Fibroblast of skin of scalp (primary cell): ENCODE measurements at regions not wholly inside any gene's neighbourhood (a gene's known extent, or its start where the extent isn't known, plus 50 kb on each side); places are given as distances from the start of the nearest gene placed in this dataset.
"Not testable (repeated sequence)": the region's sequence is repeated elsewhere in the genome, so short reads cannot be mapped to it uniquely, and the experiment has no call there.

ENCODE experiments used
- DNase-seq: peaks from one replicate; pipeline ENCODE4 v3.0.0-alpha.2; 2013

DNA sequence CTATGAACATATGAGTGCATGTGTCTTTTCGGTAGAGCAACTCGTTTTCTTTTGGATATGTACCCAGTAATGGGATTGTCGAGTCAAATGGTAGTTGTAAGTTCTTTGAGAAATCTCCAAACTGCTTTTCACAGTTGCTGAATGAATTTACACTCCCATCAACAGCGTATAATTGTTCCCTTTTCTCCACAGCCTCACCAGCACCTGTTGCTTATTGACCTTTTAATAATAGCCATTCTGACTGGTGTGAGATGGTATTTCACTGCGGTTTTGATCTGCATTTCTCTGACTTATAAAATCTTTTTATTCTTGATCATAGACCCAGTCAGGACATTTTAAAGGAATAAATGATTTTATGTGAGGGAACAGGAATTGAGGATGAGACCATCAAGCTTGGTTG is 165.0 kb upstream of the KCTD3 start:
- no peak for DNase-seq

DNA sequence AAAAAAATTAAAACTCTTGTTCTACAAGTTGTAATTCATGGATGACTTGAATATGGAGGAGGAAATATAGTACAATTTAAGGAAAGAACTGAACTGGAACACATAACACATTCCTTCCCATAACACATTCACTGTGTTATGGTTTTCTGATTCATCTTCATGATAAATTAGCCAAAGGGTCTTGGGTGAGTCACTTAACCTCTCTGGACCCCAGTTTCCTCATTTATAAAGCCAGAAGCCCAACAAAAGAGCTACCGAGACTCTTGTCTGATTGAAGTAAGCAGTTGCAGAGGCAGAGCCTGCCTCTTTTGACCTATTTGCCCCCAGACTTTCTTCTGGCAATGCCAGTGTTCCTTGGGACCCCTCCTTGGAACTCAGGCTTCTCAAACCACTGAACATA is 161.9 kb upstream of the KCTD3 start:
- no peak for DNase-seq

GRCh38 chr1:215406927-215407326 is 160.2 kb upstream of the KCTD3 start:
- DNase-seq: no peak

DNA sequence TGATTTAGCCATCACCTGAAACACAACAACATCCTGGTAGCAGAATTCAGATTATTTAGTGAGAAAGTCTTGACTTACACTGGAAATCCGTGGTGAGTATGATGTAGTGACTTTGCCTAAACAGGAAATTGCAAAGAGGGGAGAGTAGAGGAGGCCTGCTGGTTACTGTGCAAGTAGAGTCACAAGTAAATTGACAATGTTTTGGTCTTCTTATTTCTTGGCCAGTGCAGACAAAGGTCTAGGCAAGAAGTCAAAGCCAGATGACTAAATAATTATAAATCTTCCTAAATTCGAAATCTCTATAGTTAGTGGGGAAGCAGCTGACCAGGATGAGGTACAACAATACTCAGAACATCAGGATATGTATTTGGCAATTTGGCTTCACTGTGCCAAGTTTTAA is 159.5 kb upstream of the KCTD3 start:
- DNase-seq: no peak

DNA sequence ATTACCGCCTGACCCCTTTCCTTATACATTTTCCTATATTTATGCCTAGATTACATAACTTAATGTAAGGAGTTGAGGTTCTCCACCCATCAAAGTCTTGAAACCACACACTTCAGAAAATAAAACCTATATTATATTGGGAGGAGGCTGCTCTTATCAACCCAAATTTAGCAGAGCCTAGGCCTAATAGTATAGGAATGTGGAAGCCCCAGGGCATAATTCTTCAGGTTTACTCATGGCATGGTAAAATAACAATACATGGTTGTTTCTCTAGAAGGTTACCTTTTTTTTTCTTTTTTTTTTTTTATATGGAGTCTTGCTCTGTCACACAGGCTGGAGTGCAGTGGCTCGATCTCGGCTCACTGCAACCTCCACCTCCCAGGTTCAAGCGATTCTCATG is 157.6 kb upstream of the KCTD3 start:
- DNase-seq: not testable (repeated sequence)

DNA sequence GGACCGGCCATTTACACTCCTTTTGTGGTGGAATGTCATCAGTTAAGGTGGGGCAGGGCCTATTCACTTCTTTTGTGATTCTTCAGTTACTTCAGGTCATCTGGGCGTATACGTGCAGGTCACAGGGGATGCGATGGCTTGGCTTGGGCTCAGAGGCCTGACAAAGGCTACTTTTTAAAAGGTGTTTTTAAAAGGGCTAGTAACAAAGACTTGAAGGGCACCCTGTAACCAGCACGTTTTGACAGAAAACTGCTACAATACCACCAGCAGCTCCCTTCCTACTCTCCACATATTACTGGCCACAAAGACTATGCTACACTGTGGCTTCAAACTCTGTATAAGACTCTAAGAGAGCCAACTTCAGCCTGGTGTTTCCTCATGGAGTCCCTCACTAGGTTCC is 151.6 kb upstream of the KCTD3 start:
- not testable (repeated sequence) for DNase-seq

DNA sequence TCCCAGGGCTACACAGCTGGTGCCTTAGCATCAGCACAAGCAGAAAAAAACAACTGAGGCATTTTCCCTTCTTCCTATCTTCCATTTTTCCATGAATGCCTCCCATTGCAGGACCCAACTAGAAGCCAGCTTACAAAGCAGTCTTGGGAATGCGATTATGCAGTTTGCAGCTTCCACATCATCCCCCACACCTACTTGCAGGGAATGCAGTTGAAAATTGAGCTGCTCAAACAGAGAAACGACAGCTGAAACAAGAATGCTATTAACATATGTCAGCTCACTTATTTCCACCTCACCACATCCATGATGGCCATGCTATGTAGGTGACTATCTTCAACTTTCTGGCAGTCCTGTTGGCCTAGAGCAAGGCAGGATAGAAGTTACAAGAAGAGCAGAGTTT is 150.6 kb upstream of the KCTD3 start:
- no peak for DNase-seq

DNA sequence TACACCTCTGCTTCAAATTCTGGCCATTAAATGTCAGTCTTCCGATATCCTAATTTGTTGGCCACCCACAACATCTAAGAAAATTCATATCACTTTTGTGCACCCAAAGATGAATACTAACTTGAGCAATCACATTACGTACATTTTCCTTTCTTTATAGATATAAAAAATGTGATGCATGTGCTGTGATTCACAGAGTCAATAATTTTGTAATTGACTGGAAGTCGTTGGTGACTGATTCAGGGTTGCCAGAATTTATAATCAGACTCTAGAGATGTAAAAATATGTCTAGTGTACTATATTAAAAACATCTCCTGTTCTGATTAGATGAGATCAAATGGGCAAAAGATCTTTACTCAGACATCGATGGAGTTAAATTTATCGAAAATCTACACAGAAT is 150.0 kb upstream of the KCTD3 start:
- peak; percentile 54 for DNase-seq

DNA sequence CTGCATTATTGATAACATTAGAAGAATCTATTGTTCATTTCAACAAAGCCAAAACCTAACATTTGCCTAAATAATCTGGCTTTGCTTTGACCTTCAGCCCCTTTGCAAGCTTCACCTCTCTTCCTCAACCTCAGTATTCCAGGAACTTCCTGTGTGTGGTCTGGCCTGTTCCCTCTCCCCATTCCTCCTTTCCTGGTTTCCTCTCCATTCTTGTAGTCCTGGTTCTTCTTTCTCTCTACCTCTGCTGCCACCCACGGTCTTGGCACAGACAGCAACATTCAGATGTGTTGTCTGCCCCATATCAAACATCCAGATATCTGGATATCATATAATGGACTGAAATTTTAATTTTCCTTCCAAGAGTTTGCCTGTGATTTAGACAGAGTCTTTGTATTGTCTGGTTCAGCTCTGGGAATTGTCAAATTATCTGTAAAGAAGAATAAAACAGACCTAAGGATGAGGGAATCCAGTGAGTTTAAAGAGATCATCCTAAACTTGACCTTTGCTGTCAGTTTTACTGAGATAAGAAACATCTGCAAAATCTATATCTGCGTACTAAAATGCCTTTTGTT is 148.1 kb upstream of the KCTD3 start:
- no peak for DNase-seq

DNA sequence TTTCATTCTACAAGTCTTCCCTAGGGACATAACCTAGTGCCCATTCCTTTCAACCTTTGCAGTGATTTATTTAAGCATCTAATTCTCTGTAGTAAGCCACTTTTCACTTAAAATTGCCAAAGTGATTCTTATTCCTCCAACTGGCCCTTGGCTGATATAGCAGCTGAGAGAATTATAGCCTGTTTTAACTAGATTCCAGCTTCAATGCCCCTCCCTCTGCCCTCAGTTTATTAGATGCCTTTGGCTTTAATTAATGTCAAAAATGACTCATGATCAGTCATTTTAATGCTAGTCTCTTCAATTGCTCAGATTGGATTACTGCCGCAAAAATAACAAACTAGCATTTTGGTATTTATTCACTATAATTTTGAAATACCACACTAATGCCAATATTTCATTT is 145.4 kb upstream of the KCTD3 start:
- peak; percentile 14 for DNase-seq

DNA sequence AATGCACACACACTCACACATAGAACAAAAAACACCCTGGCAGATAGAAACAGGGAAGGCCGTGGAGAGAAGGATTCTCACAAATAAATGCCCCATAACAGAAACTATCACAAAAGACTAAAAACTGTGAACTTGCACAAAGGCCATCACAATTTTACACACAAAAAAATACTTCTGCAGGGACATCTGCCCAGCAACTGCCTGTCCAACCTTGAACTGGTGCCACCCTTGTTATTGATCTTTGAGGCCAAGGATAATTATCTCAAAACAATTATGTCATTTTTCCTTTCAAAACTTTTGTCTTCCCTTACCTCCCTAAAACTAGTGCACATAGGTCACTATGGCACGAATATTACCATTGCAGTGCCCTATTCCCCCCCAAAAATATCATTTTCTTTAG is 143.8 kb upstream of the KCTD3 start:
- DNase-seq: no peak

GRCh38 chr1:215425138-215425537 is 142.0 kb upstream of the KCTD3 start:
- DNase-seq: no peak

DNA sequence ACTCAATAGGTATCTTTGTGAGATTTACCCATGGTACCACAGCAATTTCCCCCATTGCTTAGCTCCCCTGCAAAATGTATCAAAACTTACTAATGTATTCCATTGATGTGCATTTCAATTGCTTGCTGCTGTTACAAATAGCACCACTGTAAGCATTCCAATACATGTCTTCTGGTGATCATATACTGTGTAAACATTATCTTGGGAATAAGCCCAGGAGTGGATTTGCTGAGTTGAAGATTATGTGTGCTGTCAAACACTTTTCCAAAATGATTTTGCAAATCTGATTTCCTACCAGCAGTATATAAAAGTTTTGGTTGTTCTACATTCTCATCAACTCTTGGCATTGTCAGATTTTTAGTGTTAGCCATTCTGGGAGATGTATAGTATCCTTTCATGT is 141.0 kb upstream of the KCTD3 start:
- no peak for DNase-seq

GRCh38 chr1:215432483-215433227 is 134.4 kb upstream of the KCTD3 start:
- not testable (repeated sequence) for DNase-seq

- DNase-seq: no peak
These were observed 133.9 kb upstream of the KCTD3 start for GRCh38 chr1:215433237-215433636.

DNA sequence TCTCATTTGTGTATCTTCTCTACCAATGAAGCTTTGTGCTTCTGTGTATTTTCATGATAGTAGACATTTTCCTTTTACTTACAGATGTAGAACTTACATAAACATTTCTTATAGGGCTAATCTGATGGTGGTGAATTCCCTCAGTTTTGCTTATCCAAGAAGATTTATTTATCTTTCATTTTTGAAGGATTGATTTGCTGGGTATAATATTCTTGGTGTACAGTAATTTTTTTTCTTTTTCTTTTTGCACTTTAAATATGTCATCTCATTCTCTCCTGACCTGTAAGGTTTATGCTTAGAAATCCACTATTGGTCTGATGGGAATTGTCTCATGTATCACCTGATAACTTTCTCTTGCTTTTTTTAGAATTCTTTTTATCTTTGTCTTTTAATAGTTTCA is 127.6 kb upstream of the KCTD3 start:
- no peak for DNase-seq

GRCh38 chr1:215444715-215445414 is 122.2 kb upstream of the KCTD3 start:
- DNase-seq: no peak

GRCh38 chr1:215448014-215448413 is 119.1 kb upstream of the KCTD3 start:
- peak; percentile 15 for DNase-seq

- DNase-seq: peak; percentile 54
These were observed 118.0 kb upstream of the KCTD3 start for GRCh38 chr1:215449147-215449546.

DNA sequence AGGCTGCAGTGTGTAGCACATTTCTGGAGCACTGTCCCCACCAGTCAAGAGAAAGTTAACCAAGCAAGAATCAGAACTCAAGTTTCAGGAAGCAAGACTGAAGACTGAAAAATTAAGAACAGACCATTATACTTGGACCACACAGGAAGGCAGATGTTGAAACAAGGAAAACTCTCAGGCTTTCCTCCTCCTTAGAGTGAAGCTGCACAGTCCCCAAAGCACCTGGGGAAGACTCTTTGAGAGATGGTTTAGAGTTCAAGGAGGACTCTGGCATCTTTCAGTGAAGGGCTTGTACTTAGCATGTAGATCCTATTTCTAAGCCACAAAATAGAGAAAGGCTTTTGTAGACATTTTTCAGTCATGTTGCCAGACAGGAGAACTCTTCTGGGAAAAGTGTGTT is 113.7 kb upstream of the KCTD3 start:
- no peak for DNase-seq

DNA sequence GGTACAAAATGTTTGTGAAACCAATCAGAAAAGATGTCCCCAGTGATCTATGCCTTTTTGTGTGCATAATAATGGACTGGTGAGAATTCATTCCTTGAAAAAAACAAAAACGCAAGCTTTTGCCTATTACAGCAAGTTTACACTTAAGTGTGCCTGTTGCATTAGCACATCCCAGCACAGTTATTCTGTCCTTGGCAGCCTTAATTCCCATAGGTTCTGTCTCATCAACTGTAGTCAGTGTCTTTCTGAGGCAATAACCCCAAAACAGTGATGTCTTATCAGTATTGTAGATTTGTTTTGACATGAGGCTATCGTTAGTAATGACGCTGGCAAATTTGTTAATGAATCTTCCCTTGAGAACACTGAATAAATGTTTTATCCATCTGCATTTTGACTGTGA is 109.9 kb upstream of the KCTD3 start:
- no peak for DNase-seq

DNA sequence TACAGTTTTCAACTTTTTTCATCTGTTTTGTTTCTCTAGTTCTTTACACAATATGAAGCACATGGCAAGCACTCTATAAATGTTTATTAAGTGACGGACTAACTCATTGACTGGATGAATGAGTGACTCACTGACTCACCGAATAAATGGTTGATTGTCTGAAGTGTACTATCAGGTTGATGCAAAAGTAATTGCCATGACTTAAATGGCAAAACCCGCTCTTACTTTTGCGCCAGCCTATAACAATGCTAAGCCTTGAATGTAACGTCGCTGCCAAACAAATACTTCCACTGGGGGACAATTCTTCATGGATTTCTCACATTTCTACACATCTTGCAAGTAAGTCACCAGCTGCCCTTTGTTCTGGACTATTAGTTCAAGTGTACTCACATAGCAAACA is 109.0 kb upstream of the KCTD3 start:
- no peak for DNase-seq

DNA sequence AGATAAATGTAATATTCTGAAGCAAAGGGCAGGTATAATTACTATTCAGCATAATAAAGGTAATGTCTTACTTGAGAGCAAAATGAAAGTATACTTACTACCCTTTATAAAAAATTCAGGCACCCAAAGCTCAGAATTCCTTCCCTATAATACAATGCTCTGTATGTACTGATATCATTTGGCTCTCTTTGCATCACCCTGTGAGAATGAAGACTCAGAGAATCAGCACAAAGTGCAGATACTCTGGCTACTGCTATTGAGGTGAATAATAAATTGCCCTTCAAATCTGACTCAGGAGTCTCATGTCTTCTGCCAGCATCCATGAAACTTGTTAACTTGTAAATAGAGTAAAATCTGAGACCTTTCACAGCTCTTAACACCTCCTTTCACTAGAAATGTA is 108.5 kb upstream of the KCTD3 start:
- DNase-seq: no peak

- no peak for DNase-seq
These were observed 108.0 kb upstream of the KCTD3 start for GRCh38 chr1:215459136-215459535.
